ENCODE measurements at regions not wholly inside any gene's neighbourhood (a gene's known extent, or its start where the extent isn't known, plus 50 kb on each side); places are given as distances from the start of the nearest gene placed in this dataset.

- TF ChIP-seq CTCF (IDR thresholded peaks at IDR 0.05; ENCODE audit: low read length) (no peak), EZH2 (optimal IDR thresholded peaks at IDR 0.05; ENCODE audit: low read depth, low read length) (no peak)
Measured at GRCh38 chr3:27536491-27536890, 52.3 kb upstream of the SLC4A7 start.

All from MM.1S (cell line).